Kidney glomerular epithelial cell (primary cell): ENCODE measurements at regions not wholly inside any gene's neighbourhood (a gene's known extent, or its start where the extent isn't known, plus 50 kb on each side); places are given as distances from the start of the nearest gene placed in this dataset.
"Not testable (repeated sequence)": the region's sequence is repeated elsewhere in the genome, so short reads cannot be mapped to it uniquely, and the experiment has no call there.

Experiments
- DNase-seq: peaks from one replicate; lab custom pipeline; 2025; lab: John Stamatoyannopoulos, UW

- DNase-seq, result no peak
Measured at GRCh38 chr14:22152161-22152870, 436.7 kb downstream of the DAD1 start.

GRCh38 chr14:22151121-22151520, 437.9 kb downstream of the DAD1 start:
- no peak for DNase-seq

GRCh38 chr14:22149058-22149457, 440.0 kb downstream of the DAD1 start:
- no peak for DNase-seq

GRCh38 chr14:22147716-22148115, 441.3 kb downstream of the DAD1 start:
- DNase-seq, result no peak

GRCh38 chr14:22143363-22143762, 445.7 kb downstream of the DAD1 start:
- DNase-seq, result no peak

- no peak for DNase-seq
Measured at GRCh38 chr14:22140633-22141032, 448.4 kb downstream of the DAD1 start.

GRCh38 chr14:22131749-22132476, 457.1 kb downstream of the DAD1 start:
- no peak for DNase-seq

- no peak for DNase-seq
Measured at GRCh38 chr14:22124073-22124613, 450.5 kb upstream of the OR4E1 start.

- no peak for DNase-seq
Measured at GRCh38 chr14:22122829-22123560, 449.4 kb upstream of the OR4E1 start.

- no peak for DNase-seq
Measured at GRCh38 chr14:22122227-22122818, 448.7 kb upstream of the OR4E1 start.

- no peak for DNase-seq
Measured at GRCh38 chr14:22118899-22119477, 445.4 kb upstream of the OR4E1 start.

GRCh38 chr14:22113401-22113800, 439.8 kb upstream of the OR4E1 start:
- DNase-seq, result no peak

- DNase-seq, result no peak
Measured at GRCh38 chr14:22112004-22112403, 438.4 kb upstream of the OR4E1 start.

GRCh38 chr14:22107753-22108152, 434.1 kb upstream of the OR4E1 start:
- no peak for DNase-seq

GRCh38 chr14:22106700-22107697, 433.4 kb upstream of the OR4E1 start:
- DNase-seq, result no peak

- DNase-seq, result no peak
Measured at GRCh38 chr14:22105624-22106006, 432.0 kb upstream of the OR4E1 start.

GRCh38 chr14:22105006-22105623, 431.5 kb upstream of the OR4E1 start:
- DNase-seq, result no peak

GRCh38 chr14:22100764-22101120, 427.1 kb upstream of the OR4E1 start:
- not testable (repeated sequence) for DNase-seq

GRCh38 chr14:22099942-22100763, 426.5 kb upstream of the OR4E1 start:
- DNase-seq, result peak; percentile 80
